IMR-90 (cell line): ENCODE measurements at regions not wholly inside any gene's neighbourhood (a gene's known extent, or its start where the extent isn't known, plus 50 kb on each side); places are given as distances from the start of the nearest gene placed in this dataset.

Experiments
- BHLHE40 ChIP-seq: fragments of 150-350 bp; IDR thresholded peaks from 2 replicates; pipeline ENCODE4 v1.6.1; 2016; ENCODE audit warnings: mild to moderate bottlenecking, low read depth, low read length
- CEBPB ChIP-seq: IDR thresholded peaks from 2 replicates; pipeline ENCODE4 v1.6.1; 2012; ENCODE audit warnings: low read depth, low read length, improper control_type of control experiment
- CHD1 ChIP-seq: IDR thresholded peaks from 2 replicates; pipeline ENCODE4 v1.6.1; 2012; ENCODE audit warnings: low read depth, low read length, improper control_type of control experiment
- FOS ChIP-seq: fragments of 150-350 bp; IDR thresholded peaks from 2 replicates; pipeline ENCODE4 v1.6.1; 2016; ENCODE audit warnings: low read depth, low read length
- MAFK ChIP-seq: IDR thresholded peaks from 2 replicates; pipeline ENCODE4 v1.6.1; 2012; ENCODE audit warnings: low read depth, low read length, improper control_type of control experiment
- MAZ ChIP-seq: IDR thresholded peaks from 2 replicates; pipeline ENCODE4 v1.6.1; 2012; ENCODE audit warnings: low read depth, mild to moderate bottlenecking, low read length, improper control_type of control experiment, moderate library complexity, borderline replicate concordance
- MXI1 ChIP-seq: IDR thresholded peaks from 2 replicates; pipeline ENCODE4 v1.6.1; 2012; ENCODE audit warnings: low read depth, mild to moderate bottlenecking, low read length, moderate library complexity, borderline replicate concordance
- NFE2L2 ChIP-seq: fragments of 150-350 bp; IDR thresholded peaks from 2 replicates; pipeline ENCODE4 v1.6.1; 2016; ENCODE audit warnings: low read depth, mild to moderate bottlenecking, low read length
- POLR2A ChIP-seq: IDR thresholded peaks from 2 replicates; pipeline ENCODE4 v1.6.1; 2012; ENCODE audit warnings: mild to moderate bottlenecking, low read depth, low read length
- RAD21 ChIP-seq: IDR thresholded peaks from 2 replicates; pipeline ENCODE4 v1.6.1; 2012; ENCODE audit warnings: low read length, improper control_type of control experiment
- RCOR1 ChIP-seq: IDR thresholded peaks from 2 replicates; pipeline ENCODE4 v1.6.1; 2012; ENCODE audit warnings: mild to moderate bottlenecking, low read length, improper control_type of control experiment; ENCODE audit not compliant: insufficient replicate concordance
- TF ChIP-seq, protein P1 (sequence below): conservative IDR thresholded peaks from 2 replicates; pipeline ENCODE4 v1.5.1; 2012; ENCODE audit warnings: mild to moderate bottlenecking, low read depth, low read length, improper control_type of control experiment
- TF ChIP-seq, protein P2 (sequence below): fragments of 150-350 bp; IDR thresholded peaks from 2 replicates; pipeline ENCODE4 v1.6.1; 2017; ENCODE audit warnings: mild to moderate bottlenecking, antibody characterized with exemption, low read length, low read depth
- TF ChIP-seq, protein P3 (sequence below): fragments of 150-350 bp; IDR thresholded peaks from 2 replicates; pipeline ENCODE4 v1.6.1; 2016; ENCODE audit warnings: low read depth, mild to moderate bottlenecking, low read length, moderate library complexity, borderline replicate concordance

DNA sequence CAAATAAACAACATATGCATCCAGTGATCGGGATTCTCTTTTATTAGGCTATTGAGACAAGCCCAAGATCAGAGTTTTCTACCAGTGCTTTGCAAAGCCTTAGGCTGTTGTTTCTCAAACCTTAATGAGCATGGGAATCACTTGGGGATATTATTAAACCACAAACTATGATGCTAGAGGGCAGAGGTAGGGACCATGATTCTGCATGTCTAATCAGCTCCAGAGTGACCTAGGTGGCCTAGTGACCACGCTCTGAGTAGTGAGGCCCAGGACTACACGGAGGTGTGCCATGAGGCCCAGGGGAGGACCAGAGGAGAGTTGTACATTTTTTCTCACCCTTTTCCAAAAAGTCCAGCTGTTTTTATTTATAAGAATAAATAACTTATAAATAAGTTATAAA, 298.5 kb upstream of the TLE4 start:
- TF ChIP-seq, protein P1, sequence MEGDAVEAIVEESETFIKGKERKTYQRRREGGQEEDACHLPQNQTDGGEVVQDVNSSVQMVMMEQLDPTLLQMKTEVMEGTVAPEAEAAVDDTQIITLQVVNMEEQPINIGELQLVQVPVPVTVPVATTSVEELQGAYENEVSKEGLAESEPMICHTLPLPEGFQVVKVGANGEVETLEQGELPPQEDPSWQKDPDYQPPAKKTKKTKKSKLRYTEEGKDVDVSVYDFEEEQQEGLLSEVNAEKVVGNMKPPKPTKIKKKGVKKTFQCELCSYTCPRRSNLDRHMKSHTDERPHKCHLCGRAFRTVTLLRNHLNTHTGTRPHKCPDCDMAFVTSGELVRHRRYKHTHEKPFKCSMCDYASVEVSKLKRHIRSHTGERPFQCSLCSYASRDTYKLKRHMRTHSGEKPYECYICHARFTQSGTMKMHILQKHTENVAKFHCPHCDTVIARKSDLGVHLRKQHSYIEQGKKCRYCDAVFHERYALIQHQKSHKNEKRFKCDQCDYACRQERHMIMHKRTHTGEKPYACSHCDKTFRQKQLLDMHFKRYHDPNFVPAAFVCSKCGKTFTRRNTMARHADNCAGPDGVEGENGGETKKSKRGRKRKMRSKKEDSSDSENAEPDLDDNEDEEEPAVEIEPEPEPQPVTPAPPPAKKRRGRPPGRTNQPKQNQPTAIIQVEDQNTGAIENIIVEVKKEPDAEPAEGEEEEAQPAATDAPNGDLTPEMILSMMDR: no peak
- no peak for TF ChIP-seq NFE2L2
- TF ChIP-seq CEBPB: no peak
- no peak for TF ChIP-seq FOS
- no peak for TF ChIP-seq POLR2A
- no peak for TF ChIP-seq RAD21
- TF ChIP-seq, protein P2, sequence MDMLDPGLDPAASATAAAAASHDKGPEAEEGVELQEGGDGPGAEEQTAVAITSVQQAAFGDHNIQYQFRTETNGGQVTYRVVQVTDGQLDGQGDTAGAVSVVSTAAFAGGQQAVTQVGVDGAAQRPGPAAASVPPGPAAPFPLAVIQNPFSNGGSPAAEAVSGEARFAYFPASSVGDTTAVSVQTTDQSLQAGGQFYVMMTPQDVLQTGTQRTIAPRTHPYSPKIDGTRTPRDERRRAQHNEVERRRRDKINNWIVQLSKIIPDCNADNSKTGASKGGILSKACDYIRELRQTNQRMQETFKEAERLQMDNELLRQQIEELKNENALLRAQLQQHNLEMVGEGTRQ: no peak
- no peak for TF ChIP-seq BHLHE40
- TF ChIP-seq, protein P3, sequence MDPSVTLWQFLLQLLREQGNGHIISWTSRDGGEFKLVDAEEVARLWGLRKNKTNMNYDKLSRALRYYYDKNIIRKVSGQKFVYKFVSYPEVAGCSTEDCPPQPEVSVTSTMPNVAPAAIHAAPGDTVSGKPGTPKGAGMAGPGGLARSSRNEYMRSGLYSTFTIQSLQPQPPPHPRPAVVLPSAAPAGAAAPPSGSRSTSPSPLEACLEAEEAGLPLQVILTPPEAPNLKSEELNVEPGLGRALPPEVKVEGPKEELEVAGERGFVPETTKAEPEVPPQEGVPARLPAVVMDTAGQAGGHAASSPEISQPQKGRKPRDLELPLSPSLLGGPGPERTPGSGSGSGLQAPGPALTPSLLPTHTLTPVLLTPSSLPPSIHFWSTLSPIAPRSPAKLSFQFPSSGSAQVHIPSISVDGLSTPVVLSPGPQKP: no peak
- no peak for TF ChIP-seq RCOR1
- no peak for TF ChIP-seq CHD1
- TF ChIP-seq MAZ: no peak
- no peak for TF ChIP-seq MXI1
- TF ChIP-seq MAFK: no peak
